ENCODE measurements at regions not wholly inside any gene's neighbourhood (a gene's known extent, or its start where the extent isn't known, plus 50 kb on each side); places are given as distances from the start of the nearest gene placed in this dataset.

- Histone ChIP-seq H3K4me1 (ENCODE audit: control insufficient read depth in 1 of 2, insufficient read depth in 2 of 2, low read length in 2 of 2) (no peaks in the 10 kb centered on the region), H2AFZ (ENCODE audit: low read depth, low read length, poor library complexity, severe bottlenecking) (no peak overlapping the region), H3K9me2 (ENCODE audit: insufficient read depth) (no peaks in the 10 kb centered on the region), H3K27me3 (ENCODE audit: insufficient read depth, low read length) (peaks cover 4% of the 10 kb centered on the region; the same call in 1 of the 2 replicates), H3K27ac (ENCODE audit: low read depth, low read length) (no peak overlapping the region), H4K20me1 (ENCODE audit: insufficient read depth) (no peaks in the 10 kb centered on the region), H3K9me3 (ENCODE audit: control insufficient read depth in 1 of 2, insufficient read depth in 1 of 2, low read depth in 1 of 2, low read length in 2 of 2) (no peaks in the 10 kb centered on the region), H3K4me2 (ENCODE audit: low read length) (no peak overlapping the region), H3K79me2 (ENCODE audit: insufficient read depth, low read length) (no peaks in the 10 kb centered on the region), H3K36me3 (ENCODE audit: control insufficient read depth in 1 of 2, insufficient read depth in 2 of 2, low read length in 2 of 2) (no peaks in the 10 kb centered on the region), H3K4me3 (replicated peaks in 1 of 2; ENCODE audit: low read depth in 1 of 2, low read length in 2 of 2) (no peak overlapping the region), H3K9ac (ENCODE audit: low read length) (no peak overlapping the region)
- DNase-seq (ENCODE audit: low read depth, low spot score) (no peak), ATAC-seq (no peak)
- no TSS peak for BruUV-seq (replicated peaks)
- TF ChIP-seq SRF (IDR thresholded peaks at IDR 0.05; ENCODE audit: low read depth) (no peak), EZH2phosphoT487 (IDR thresholded peaks at IDR 0.05; ENCODE audit: borderline replicate concordance) (no peak), SP1 (IDR thresholded peaks at IDR 0.05; ENCODE audit: low read depth) (no peak), POLR2AphosphoS5 (IDR thresholded peaks at IDR 0.05; ENCODE audit: low read depth, low read length) (no peak), TCF7L2 (IDR thresholded peaks at IDR 0.05; ENCODE audit: borderline replicate concordance, extremely low read depth, insufficient read depth, insufficient read length) (no peak), FOSL1 (IDR thresholded peaks at IDR 0.05; ENCODE audit: low read depth) (no peak), RAD21 (IDR thresholded peaks at IDR 0.05; ENCODE audit: low read depth) (no peak), EGR1 (IDR thresholded peaks at IDR 0.05; ENCODE audit: low read depth) (no peak), JUND (IDR thresholded peaks at IDR 0.05) (no peak), EZH2 (IDR thresholded peaks at IDR 0.05) (no peak)
- TF ChIP-seq, protein P1, sequence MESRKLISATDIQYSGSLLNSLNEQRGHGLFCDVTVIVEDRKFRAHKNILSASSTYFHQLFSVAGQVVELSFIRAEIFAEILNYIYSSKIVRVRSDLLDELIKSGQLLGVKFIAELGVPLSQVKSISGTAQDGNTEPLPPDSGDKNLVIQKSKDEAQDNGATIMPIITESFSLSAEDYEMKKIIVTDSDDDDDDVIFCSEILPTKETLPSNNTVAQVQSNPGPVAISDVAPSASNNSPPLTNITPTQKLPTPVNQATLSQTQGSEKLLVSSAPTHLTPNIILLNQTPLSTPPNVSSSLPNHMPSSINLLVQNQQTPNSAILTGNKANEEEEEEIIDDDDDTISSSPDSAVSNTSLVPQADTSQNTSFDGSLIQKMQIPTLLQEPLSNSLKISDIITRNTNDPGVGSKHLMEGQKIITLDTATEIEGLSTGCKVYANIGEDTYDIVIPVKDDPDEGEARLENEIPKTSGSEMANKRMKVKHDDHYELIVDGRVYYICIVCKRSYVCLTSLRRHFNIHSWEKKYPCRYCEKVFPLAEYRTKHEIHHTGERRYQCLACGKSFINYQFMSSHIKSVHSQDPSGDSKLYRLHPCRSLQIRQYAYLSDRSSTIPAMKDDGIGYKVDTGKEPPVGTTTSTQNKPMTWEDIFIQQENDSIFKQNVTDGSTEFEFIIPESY (IDR thresholded peaks at IDR 0.05; ENCODE audit: extremely low read depth, insufficient replicate concordance, low read length), result no peak
- TF ChIP-seq, protein P2, sequence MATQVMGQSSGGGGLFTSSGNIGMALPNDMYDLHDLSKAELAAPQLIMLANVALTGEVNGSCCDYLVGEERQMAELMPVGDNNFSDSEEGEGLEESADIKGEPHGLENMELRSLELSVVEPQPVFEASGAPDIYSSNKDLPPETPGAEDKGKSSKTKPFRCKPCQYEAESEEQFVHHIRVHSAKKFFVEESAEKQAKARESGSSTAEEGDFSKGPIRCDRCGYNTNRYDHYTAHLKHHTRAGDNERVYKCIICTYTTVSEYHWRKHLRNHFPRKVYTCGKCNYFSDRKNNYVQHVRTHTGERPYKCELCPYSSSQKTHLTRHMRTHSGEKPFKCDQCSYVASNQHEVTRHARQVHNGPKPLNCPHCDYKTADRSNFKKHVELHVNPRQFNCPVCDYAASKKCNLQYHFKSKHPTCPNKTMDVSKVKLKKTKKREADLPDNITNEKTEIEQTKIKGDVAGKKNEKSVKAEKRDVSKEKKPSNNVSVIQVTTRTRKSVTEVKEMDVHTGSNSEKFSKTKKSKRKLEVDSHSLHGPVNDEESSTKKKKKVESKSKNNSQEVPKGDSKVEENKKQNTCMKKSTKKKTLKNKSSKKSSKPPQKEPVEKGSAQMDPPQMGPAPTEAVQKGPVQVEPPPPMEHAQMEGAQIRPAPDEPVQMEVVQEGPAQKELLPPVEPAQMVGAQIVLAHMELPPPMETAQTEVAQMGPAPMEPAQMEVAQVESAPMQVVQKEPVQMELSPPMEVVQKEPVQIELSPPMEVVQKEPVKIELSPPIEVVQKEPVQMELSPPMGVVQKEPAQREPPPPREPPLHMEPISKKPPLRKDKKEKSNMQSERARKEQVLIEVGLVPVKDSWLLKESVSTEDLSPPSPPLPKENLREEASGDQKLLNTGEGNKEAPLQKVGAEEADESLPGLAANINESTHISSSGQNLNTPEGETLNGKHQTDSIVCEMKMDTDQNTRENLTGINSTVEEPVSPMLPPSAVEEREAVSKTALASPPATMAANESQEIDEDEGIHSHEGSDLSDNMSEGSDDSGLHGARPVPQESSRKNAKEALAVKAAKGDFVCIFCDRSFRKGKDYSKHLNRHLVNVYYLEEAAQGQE (IDR thresholded peaks at IDR 0.05; ENCODE audit: low read depth), result no peak
- RAD21 ChIA-PET (ENCODE audit: low non-redundant PET in 1 of 2, low total read pairs in 2 of 2, uncharacterized antibody in 2 of 2, unreplicated experiment in 2 of 2), result no interaction called here
- intact Hi-C loops (cut with micrococcal nuclease), result no loop called here
- CTCF ChIA-PET, result no interaction called here
- POLR2A ChIA-PET, result no interaction called here
Observed at GRCh38 chr1:223008808-223009207, 134.2 kb downstream of the TLR5 start.
